ENCODE measurements at regions not wholly inside any gene's neighbourhood (a gene's known extent, or its start where the extent isn't known, plus 50 kb on each side); places are given as distances from the start of the nearest gene placed in this dataset.

DNA sequence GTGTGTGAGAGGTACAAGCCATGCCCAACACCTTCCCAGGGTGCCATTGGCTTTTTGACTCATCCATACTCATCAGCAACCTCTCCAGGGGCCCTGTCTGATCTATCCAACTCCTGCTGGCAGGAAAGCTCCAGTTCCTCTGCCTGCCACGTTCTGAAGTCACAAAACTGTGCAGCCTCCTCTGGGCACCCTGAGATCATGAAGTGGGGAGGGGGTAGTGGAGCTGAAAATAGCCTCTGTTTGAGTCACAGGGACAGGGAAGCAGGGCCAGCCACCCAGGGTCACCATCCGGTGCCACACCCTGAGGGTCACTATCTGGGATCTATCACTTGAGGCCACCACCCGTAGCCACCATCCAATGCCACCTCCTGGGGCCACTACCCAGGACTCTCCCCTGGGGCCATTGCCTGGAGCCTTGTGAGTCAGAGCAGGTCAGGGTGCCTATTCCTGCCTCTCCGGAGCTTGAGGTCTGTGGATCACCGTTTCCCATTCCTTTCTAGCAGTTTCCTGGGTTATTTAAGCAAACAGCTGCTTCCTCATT is 172.1 kb downstream of the NUFIP1 start:
- H3K4me3 ChIP-seq (ENCODE audit: low read depth in 2 of 2, low read length in 2 of 2), result no peak overlapping the region
- H3K9me3 ChIP-seq (ENCODE audit: control insufficient read depth, insufficient read depth, low read depth, low read length), result no peaks in the 10 kb centered on the region
- intact Hi-C loops (cut with micrococcal nuclease; ENCODE audit: unreplicated experiment), result no loop called here
- H3K36me3 ChIP-seq (ENCODE audit: control insufficient read depth, insufficient read depth, low read length), result no peaks in the 10 kb centered on the region
- ATAC-seq, result no peak
- H3K27ac ChIP-seq (ENCODE audit: low read length), result no peak overlapping the region
- CTCF ChIA-PET, result no interaction called here
- TF ChIP-seq POLR2AphosphoS5 (IDR thresholded peaks at IDR 0.05; ENCODE audit: low read depth, low read length) (no peak), SIN3A (IDR thresholded peaks at IDR 0.05; ENCODE audit: borderline replicate concordance, insufficient read depth, low read depth, low read length) (no peak), CTCF (IDR thresholded peaks at IDR 0.05) (no peak), TCF7L2 (IDR thresholded peaks at IDR 0.05; ENCODE audit: low read depth, low read length) (no peak)
- TF ChIP-seq, protein P1, sequence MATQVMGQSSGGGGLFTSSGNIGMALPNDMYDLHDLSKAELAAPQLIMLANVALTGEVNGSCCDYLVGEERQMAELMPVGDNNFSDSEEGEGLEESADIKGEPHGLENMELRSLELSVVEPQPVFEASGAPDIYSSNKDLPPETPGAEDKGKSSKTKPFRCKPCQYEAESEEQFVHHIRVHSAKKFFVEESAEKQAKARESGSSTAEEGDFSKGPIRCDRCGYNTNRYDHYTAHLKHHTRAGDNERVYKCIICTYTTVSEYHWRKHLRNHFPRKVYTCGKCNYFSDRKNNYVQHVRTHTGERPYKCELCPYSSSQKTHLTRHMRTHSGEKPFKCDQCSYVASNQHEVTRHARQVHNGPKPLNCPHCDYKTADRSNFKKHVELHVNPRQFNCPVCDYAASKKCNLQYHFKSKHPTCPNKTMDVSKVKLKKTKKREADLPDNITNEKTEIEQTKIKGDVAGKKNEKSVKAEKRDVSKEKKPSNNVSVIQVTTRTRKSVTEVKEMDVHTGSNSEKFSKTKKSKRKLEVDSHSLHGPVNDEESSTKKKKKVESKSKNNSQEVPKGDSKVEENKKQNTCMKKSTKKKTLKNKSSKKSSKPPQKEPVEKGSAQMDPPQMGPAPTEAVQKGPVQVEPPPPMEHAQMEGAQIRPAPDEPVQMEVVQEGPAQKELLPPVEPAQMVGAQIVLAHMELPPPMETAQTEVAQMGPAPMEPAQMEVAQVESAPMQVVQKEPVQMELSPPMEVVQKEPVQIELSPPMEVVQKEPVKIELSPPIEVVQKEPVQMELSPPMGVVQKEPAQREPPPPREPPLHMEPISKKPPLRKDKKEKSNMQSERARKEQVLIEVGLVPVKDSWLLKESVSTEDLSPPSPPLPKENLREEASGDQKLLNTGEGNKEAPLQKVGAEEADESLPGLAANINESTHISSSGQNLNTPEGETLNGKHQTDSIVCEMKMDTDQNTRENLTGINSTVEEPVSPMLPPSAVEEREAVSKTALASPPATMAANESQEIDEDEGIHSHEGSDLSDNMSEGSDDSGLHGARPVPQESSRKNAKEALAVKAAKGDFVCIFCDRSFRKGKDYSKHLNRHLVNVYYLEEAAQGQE (IDR thresholded peaks at IDR 0.05; ENCODE audit: insufficient read depth in 1 of 2, low read depth in 2 of 2, low read length in 1 of 2), result no peak
- POLR2A ChIA-PET, result no interaction called here
- no peaks in the 10 kb centered on the region for H3K4me1 ChIP-seq (ENCODE audit: control insufficient read depth, insufficient read depth, low read length)
- H3K27me3 ChIP-seq (ENCODE audit: control insufficient read depth, insufficient read depth, low read length), result no peaks in the 10 kb centered on the region
- in situ Hi-C loops (cut with HindIII; ENCODE audit: low pct_unique_long_range_greater_than_20kb, low sequenced_read_pairs), result no loop called here
- DNase-seq (ENCODE audit: low read depth, low spot score), result no peak
- no TSS peak for BruUV-seq (replicated peaks)

DNA sequence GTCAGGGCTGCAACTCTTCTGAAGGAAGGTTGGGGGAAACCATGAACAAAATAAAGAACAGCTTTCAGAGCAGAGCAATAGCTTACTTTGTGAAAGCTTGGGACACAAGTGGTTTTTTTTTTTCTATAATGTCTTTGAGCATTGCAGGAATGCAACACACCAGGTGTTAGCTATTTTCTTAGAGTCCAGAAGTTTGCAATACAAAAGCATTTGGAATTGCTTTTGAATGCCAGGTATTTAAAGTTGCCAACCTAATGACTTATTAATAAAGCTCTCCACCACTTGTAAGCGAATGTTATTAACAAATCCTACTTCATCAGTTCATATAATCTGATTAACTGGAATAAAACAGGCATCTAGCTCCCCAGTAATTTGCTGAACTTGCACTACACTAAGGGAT is 172.6 kb downstream of the NUFIP1 start:
- H3K4me3 ChIP-seq (ENCODE audit: low read depth in 2 of 2, low read length in 2 of 2), result no peak overlapping the region
- in situ Hi-C loops (cut with HindIII; ENCODE audit: low pct_unique_long_range_greater_than_20kb, low sequenced_read_pairs) (no loop called here), intact Hi-C loops (cut with micrococcal nuclease; ENCODE audit: unreplicated experiment) (no loop called here)
- TF ChIP-seq CTCF (IDR thresholded peaks at IDR 0.05) (no peak), SIN3A (IDR thresholded peaks at IDR 0.05; ENCODE audit: borderline replicate concordance, insufficient read depth, low read depth, low read length) (no peak)
- H3K9me3 ChIP-seq (ENCODE audit: control insufficient read depth, insufficient read depth, low read depth, low read length), result no peaks in the 10 kb centered on the region
- no peak overlapping the region for H3K27ac ChIP-seq (ENCODE audit: low read length)
- ChIA-PET CTCF (no interaction called here), POLR2A (no interaction called here)
- no TSS peak for BruUV-seq (replicated peaks)
- H3K27me3 ChIP-seq (ENCODE audit: control insufficient read depth, insufficient read depth, low read length), result no peaks in the 10 kb centered on the region
- no peaks in the 10 kb centered on the region for H3K36me3 ChIP-seq (ENCODE audit: control insufficient read depth, insufficient read depth, low read length)
- ATAC-seq (no peak), DNase-seq (ENCODE audit: low read depth, low spot score) (no peak)
- no peaks in the 10 kb centered on the region for H3K4me1 ChIP-seq (ENCODE audit: control insufficient read depth, insufficient read depth, low read length)
